OCI-LY3 (cell line): ENCODE measurements at regions not wholly inside any gene's neighbourhood (a gene's known extent, or its start where the extent isn't known, plus 50 kb on each side); places are given as distances from the start of the nearest gene placed in this dataset.

Experiments
- CTCF ChIP-seq: fragments of 200-600, 300-600 bp; sonication (generic); IDR thresholded peaks from 2 replicates; pipeline ENCODE4 v1.5.1; 2014; ENCODE audit warnings: antibody characterized with exemption, low read length, low read depth
- EZH2phosphoT487 ChIP-seq: fragments of 200-600 bp; shearing (Covaris generic); IDR thresholded peaks from 2 replicates; pipeline ENCODE4 v1.6.1; 2018; ENCODE audit warnings: antibody characterized with exemption, mixed run types, low read depth

GRCh38 chr18:28854964-28855363 lies 678.0 kb upstream of the CDH2 start:
- TF ChIP-seq CTCF (no peak), EZH2phosphoT487 (no peak)
